Endothelial cell of umbilical vein (primary cell): ENCODE measurements at regions not wholly inside any gene's neighbourhood (a gene's known extent, or its start where the extent isn't known, plus 50 kb on each side); places are given as distances from the start of the nearest gene placed in this dataset.

Experiments used
- BruUV-seq: library from RNA; stranded (reverse); fragments of 400-500 nt; replicated peaks from 2 replicates; lab custom pipeline; 2021; lab: Mats Ljungman, UMichigan
- CTCF ChIA-PET: fragments of 300-600, 350-600 bp; sonication (Branson Sonifier 250); formaldehyde crosslinking; loops from one replicate; lab custom pipeline; 2021; ENCODE audit warnings: antibody characterized with exemption, inconsistent platforms; lab: Charles Lee
- POLR2A ChIA-PET: fragments of 300-600, 350-600 bp; sonication (Branson Sonifier 250); formaldehyde crosslinking; loops from one replicate; lab custom pipeline; 2021; ENCODE audit warnings: antibody characterized with exemption, inconsistent platforms; lab: Charles Lee
- DNase-seq: peaks from one replicate; pipeline ENCODE4 v3.0.0-alpha.2; 2011; ENCODE audit warnings: low read depth, low spot score
- FAIRE-seq: peaks from 2 replicates; lab custom pipeline; 2011; peaks lifted over from hg19 to GRCh38; lab: Jason Lieb, UNC
- H2AFZ ChIP-seq: 2 replicates; pipeline ENCODE4 v1.6.0; 2012; ENCODE audit warnings: low read depth, low read length, control low read depth, inconsistent platforms
- H3K27ac ChIP-seq: 2 replicates; pipeline ENCODE4 v1.5.1; 2011; ENCODE audit warnings: low read depth, mild to moderate bottlenecking, control low read depth, low read length, moderate library complexity; ENCODE audit not compliant: insufficient read depth
- H3K27me3 ChIP-seq, 2 experiments: 2 replicates each; pipeline versions ENCODE4 v1.6.0 to v1.6.1; 2011; ENCODE audit warnings: low read length in 2 of 2, mixed read lengths in 1 of 2; ENCODE audit not compliant: control insufficient read depth in 2 of 2, insufficient read depth in 2 of 2
- H3K36me3 ChIP-seq, 2 experiments: 2 replicates in 1 of 2; 3 replicates in 1 of 2; pipeline ENCODE4 v1.5.1; 2011; ENCODE audit warnings: low read length in 2 of 2, mild to moderate bottlenecking in 1 of 2, moderate library complexity in 1 of 2; ENCODE audit not compliant: control insufficient read depth in 2 of 2, insufficient read depth in 2 of 2; ENCODE audit errors: extremely low read depth in 1 of 2
- H3K4me1 ChIP-seq: 3 replicates; pipeline ENCODE4 v1.5.1; 2011; ENCODE audit warnings: mild to moderate bottlenecking, low read length; ENCODE audit not compliant: control insufficient read depth, insufficient read depth; ENCODE audit errors: extremely low read depth
- H3K4me2 ChIP-seq: 2 replicates; pipeline ENCODE4 v1.6.1; 2011; ENCODE audit warnings: low read length, control low read depth, mixed read lengths; ENCODE audit not compliant: insufficient read depth
- H3K4me3 ChIP-seq, 3 experiments: fragments of 200-600 bp in 1 of 3; sonication (generic), shearing (Covaris generic) in 1 of 3; replicated peaks in 1 of 3; 2 replicates each; pipeline ENCODE4 v1.5.1; 2011 to 2016; ENCODE audit warnings: control low read depth in 3 of 3, low read length in 3 of 3, mild to moderate bottlenecking in 2 of 3, inconsistent platforms in 1 of 3, low read depth in 1 of 3, moderate library complexity in 1 of 3; ENCODE audit not compliant: insufficient read depth in 1 of 3
- H3K79me2 ChIP-seq: 2 replicates; pipeline ENCODE4 v1.6.0; 2012; ENCODE audit warnings: low read length, inconsistent platforms; ENCODE audit not compliant: control insufficient read depth, insufficient read depth
- H3K9ac ChIP-seq: replicated peaks from 2 replicates; pipeline ENCODE3; 2011; ENCODE audit warnings: low read length, control low read depth; ENCODE audit not compliant: insufficient read depth; ENCODE audit errors: extremely low read depth
- H3K9me1 ChIP-seq: replicated peaks from 3 replicates; pipeline ENCODE4 v1.6.0; 2011; ENCODE audit warnings: mild to moderate bottlenecking, low read length; ENCODE audit not compliant: control insufficient read depth, insufficient read depth; ENCODE audit errors: extremely low read depth
- H3K9me3 ChIP-seq: replicated peaks from 2 replicates; pipeline ENCODE4 v1.5.1; 2012; ENCODE audit warnings: low read length, inconsistent platforms; ENCODE audit not compliant: control insufficient read depth, insufficient read depth
- H4K20me1 ChIP-seq: replicated peaks from 2 replicates; pipeline ENCODE3; 2011; ENCODE audit warnings: mild to moderate bottlenecking, low read length; ENCODE audit not compliant: control insufficient read depth, insufficient read depth; ENCODE audit errors: extremely low read depth
- EZH2 ChIP-seq: IDR thresholded peaks from 2 replicates; pipeline ENCODE4 v1.6.1; 2012; ENCODE audit warnings: borderline replicate concordance, low read depth, mild to moderate bottlenecking, moderate library complexity, low read length, inconsistent platforms; ENCODE audit not compliant: severe bottlenecking
- FOS ChIP-seq: IDR thresholded peaks from 2 replicates; pipeline ENCODE4 v1.6.1; 2011; ENCODE audit warnings: mild to moderate bottlenecking, low read length, moderate library complexity, borderline replicate concordance; ENCODE audit not compliant: insufficient read depth
- GATA2 ChIP-seq: IDR thresholded peaks from 2 replicates; pipeline ENCODE4 v1.7.0; 2011; ENCODE audit warnings: low read depth, mild to moderate bottlenecking, moderate library complexity, mixed read lengths, low read length; ENCODE audit not compliant: insufficient read length, insufficient read depth
- JUN ChIP-seq: IDR thresholded peaks from 2 replicates; pipeline ENCODE4 v1.6.1; 2011; ENCODE audit warnings: borderline replicate concordance, low read depth; ENCODE audit not compliant: insufficient read length, insufficient read depth
- MAX ChIP-seq: IDR thresholded peaks from 2 replicates; pipeline ENCODE4 v1.6.1; 2011; ENCODE audit not compliant: insufficient read depth, insufficient read length
- MYC ChIP-seq: IDR thresholded peaks from one replicate; pipeline ENCODE4 v1.6.1; 2011; ENCODE audit warnings: mild to moderate bottlenecking, low read depth, low read length
- POLR2A ChIP-seq: IDR thresholded peaks from 2 replicates; pipeline ENCODE4 v1.6.1; 2012; ENCODE audit warnings: low read depth, mild to moderate bottlenecking, control low read depth, low read length
- POLR2AphosphoS5 ChIP-seq: IDR thresholded peaks from 2 replicates; pipeline ENCODE4 v1.6.1; 2012; ENCODE audit warnings: low read depth, mild to moderate bottlenecking, control low read depth, low read length, moderate library complexity; ENCODE audit not compliant: insufficient read depth
- dilution Hi-C: fragments of 300-500 bp; cut with MboI; formaldehyde crosslinking; loops from one replicate; pipeline ENCODE4 v1.15.0; 2019; ENCODE audit warnings: low sequenced_read_pairs; ENCODE audit not compliant: extremely low pct_ligation_motif_present
- intact Hi-C: fragments of 100-400 bp; cut with micrococcal nuclease; formaldehyde crosslinking; loops from one replicate; pipeline ENCODE4 v1.10.0; 2022
- TF ChIP-seq, protein P1 (sequence below), 2 donors: IDR thresholded peaks; 1 replicate in 1 of 2; 2 replicates in 1 of 2; pipeline ENCODE4 v1.5.1; 2011; ENCODE audit warnings: low read length in 2 of 2, mild to moderate bottlenecking in 2 of 2, moderate library complexity in 2 of 2, control low read depth in 1 of 2, inconsistent platforms in 1 of 2, low read depth in 1 of 2; ENCODE audit not compliant: insufficient read depth in 1 of 2; ENCODE audit errors: extremely low read depth in 1 of 2

DNA sequence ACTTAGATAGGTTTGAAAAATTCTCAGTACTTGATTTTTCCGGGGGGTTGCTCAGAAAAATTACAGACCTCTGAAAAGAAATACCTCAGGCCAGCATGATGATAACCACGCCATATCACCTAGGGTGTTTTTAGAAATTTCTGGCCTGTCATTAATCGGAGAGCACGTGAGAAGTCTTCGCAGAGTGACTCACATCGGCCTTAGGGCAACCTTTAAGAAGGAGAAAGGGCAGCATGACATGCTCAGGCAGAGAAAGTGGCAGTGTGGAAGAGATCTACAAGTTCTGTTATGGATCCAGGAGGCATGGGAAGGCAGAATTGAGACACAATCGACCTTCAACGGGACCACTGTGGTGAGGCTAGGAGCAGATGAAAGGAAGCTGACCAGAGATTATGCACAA is 506.3 kb downstream of the LMO4 start:
- no TSS peak for BruUV-seq
- intact Hi-C loops (no loop called here), dilution Hi-C loops (no loop called here)

More for the DNA sequence above, 506.3 kb downstream of the LMO4 start:
- H3K9me1 ChIP-seq: no peaks in the 10 kb centered on the region
- TF ChIP-seq, protein P1, sequence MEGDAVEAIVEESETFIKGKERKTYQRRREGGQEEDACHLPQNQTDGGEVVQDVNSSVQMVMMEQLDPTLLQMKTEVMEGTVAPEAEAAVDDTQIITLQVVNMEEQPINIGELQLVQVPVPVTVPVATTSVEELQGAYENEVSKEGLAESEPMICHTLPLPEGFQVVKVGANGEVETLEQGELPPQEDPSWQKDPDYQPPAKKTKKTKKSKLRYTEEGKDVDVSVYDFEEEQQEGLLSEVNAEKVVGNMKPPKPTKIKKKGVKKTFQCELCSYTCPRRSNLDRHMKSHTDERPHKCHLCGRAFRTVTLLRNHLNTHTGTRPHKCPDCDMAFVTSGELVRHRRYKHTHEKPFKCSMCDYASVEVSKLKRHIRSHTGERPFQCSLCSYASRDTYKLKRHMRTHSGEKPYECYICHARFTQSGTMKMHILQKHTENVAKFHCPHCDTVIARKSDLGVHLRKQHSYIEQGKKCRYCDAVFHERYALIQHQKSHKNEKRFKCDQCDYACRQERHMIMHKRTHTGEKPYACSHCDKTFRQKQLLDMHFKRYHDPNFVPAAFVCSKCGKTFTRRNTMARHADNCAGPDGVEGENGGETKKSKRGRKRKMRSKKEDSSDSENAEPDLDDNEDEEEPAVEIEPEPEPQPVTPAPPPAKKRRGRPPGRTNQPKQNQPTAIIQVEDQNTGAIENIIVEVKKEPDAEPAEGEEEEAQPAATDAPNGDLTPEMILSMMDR (IDR thresholded peaks at IDR 0.05; ENCODE audit: extremely low read depth in 1 of 2, insufficient read depth in 1 of 2, low read depth in 1 of 2, low read length in 2 of 2): no peak
- TF ChIP-seq MYC (no peak), GATA2 (no peak), POLR2AphosphoS5 (no peak), JUN (no peak), MAX (no peak), FOS (no peak), POLR2A (no peak), EZH2 (no peak)
- H3K27ac ChIP-seq: no peak overlapping the region
- no peak overlapping the region for H3K9ac ChIP-seq
- no peaks in the 10 kb centered on the region for H4K20me1 ChIP-seq
- no peak overlapping the region for H2AFZ ChIP-seq
- no peak for FAIRE-seq
- ChIA-PET CTCF (no interaction called here), POLR2A (no interaction called here)
- no peaks in the 10 kb centered on the region for H3K27me3 ChIP-seq
- H3K4me2 ChIP-seq: no peak overlapping the region
- H3K9me3 ChIP-seq: no peaks in the 10 kb centered on the region
- no peaks in the 10 kb centered on the region for H3K36me3 ChIP-seq
- no peaks in the 10 kb centered on the region for H3K79me2 ChIP-seq
- H3K4me3 ChIP-seq: no peak overlapping the region
- DNase-seq: no peak
- H3K4me1 ChIP-seq: no peaks in the 10 kb centered on the region
